K562 (cell line): ENCODE measurements at regions not wholly inside any gene's neighbourhood (a gene's known extent, or its start where the extent isn't known, plus 50 kb on each side); places are given as distances from the start of the nearest gene placed in this dataset.

ENCODE experiments used
- ATAC-seq: fragments of 200-7000 bp; cut with Tn5 transposase; 3 replicates; pipeline ENCODE4 v1.9.1; 2020; ENCODE audit warnings: moderate library complexity
- BruUV-seq: library from RNA; stranded (reverse); fragments of 400-500 nt; replicated peaks from 2 replicates; lab custom pipeline; 2021; lab: Mats Ljungman, UMichigan
- CTCF ChIA-PET: fragments of 300-600 bp; formaldehyde crosslinking; extraction: SDS; loops from one replicate; lab custom pipeline; 2021; ENCODE audit warnings: low intra/inter-chr PET ratio; lab: Yijun Ruan, JAX
- POLR2A ChIA-PET: fragments of 300-600, 350-650 bp; sonication (Branson Sonifier 250); formaldehyde crosslinking; extraction: SDS; loops from one replicate; lab custom pipeline; 2021; ENCODE audit warnings: antibody characterized with exemption, inconsistent platforms; lab: Yijun Ruan, JAX
- DNase-seq, 4 experiments: peaks; one replicate each; pipeline versions ENCODE4 v3.0.0 to v3.0.0-alpha.2; 2011 to 2018; ENCODE audit warnings: low spot score in 3 of 4, mixed read lengths in 3 of 4; ENCODE audit errors: extremely low read depth in 1 of 4
- FAIRE-seq: peaks from 2 replicates; lab custom pipeline; 2011; peaks lifted over from hg19 to GRCh38; lab: Jason Lieb, UNC
- H2AFZ ChIP-seq: 2 replicates; pipeline ENCODE4 v1.6.0; 2011; ENCODE audit warnings: low read depth, low read length, control low read depth, inconsistent platforms
- H3K27ac ChIP-seq: fragments of 200-600 bp; 3 replicates; pipeline ENCODE4 v1.8.0; 2011; ENCODE audit warnings: low read depth, mild to moderate bottlenecking, control low read depth, inconsistent platforms, low read length, moderate library complexity, mixed read lengths; ENCODE audit errors: extremely low read depth
- H3K27me3 ChIP-seq, 2 experiments: fragments of 300-600 bp in 1 of 2; 2 replicates in 1 of 2; 3 replicates in 1 of 2; pipeline versions ENCODE4 v1.6.0 to v1.8.0; 2011; ENCODE audit warnings: inconsistent platforms in 2 of 2, low read length in 2 of 2, mild to moderate bottlenecking in 1 of 2, mixed read lengths in 1 of 2, moderate library complexity in 1 of 2; ENCODE audit not compliant: control insufficient read depth in 2 of 2, insufficient read depth in 2 of 2
- H3K36me3 ChIP-seq: fragments of 300-600 bp; 3 replicates; pipeline ENCODE4 v1.8.0; 2011; ENCODE audit warnings: mild to moderate bottlenecking, low read length, inconsistent platforms; ENCODE audit not compliant: control insufficient read depth, insufficient read depth
- H3K4me1 ChIP-seq, 2 experiments: fragments of 200-600 bp in 1 of 2; replicated peaks in 1 of 2; 2 replicates in 1 of 2; 3 replicates in 1 of 2; pipeline versions ENCODE4 v1.5.1 to v1.8.0; 2011; ENCODE audit warnings: inconsistent platforms in 2 of 2, low read length in 2 of 2, mild to moderate bottlenecking in 1 of 2, mixed read lengths in 1 of 2, moderate library complexity in 1 of 2; ENCODE audit not compliant: control insufficient read depth in 2 of 2, insufficient read depth in 2 of 2
- H3K4me2 ChIP-seq: 2 replicates; pipeline ENCODE4 v1.6.1; 2011; ENCODE audit warnings: low read length, control low read depth, inconsistent platforms, mixed read lengths; ENCODE audit not compliant: insufficient read depth
- H3K4me3 ChIP-seq: fragments of 200-600 bp; sonication (generic), shearing (Covaris generic); 2 replicates; pipeline ENCODE4 v1.5.1; 2016; ENCODE audit warnings: control low read depth, inconsistent platforms
- H3K79me2 ChIP-seq: fragments of 200-600 bp; 3 replicates; pipeline ENCODE4 v1.8.0; 2011; ENCODE audit warnings: low read length, inconsistent platforms; ENCODE audit not compliant: control insufficient read depth, insufficient read depth
- H3K9ac ChIP-seq, 2 experiments: 2 replicates each; pipeline versions ENCODE4 v1.6.0 to v1.6.1; 2011; ENCODE audit warnings: low read depth in 2 of 2, low read length in 2 of 2, control low read depth in 1 of 2, inconsistent platforms in 1 of 2, mild to moderate bottlenecking in 1 of 2, mixed read lengths in 1 of 2; ENCODE audit not compliant: insufficient read depth in 1 of 2
- H3K9me1 ChIP-seq: one replicate; pipeline ENCODE4 v1.6.0; 2011; ENCODE audit warnings: inconsistent platforms, mild to moderate bottlenecking, low read length, moderate library complexity; ENCODE audit not compliant: control insufficient read depth, insufficient read depth
- H3K9me3 ChIP-seq: replicated peaks from 2 replicates; pipeline ENCODE4 v1.5.1; 2011; ENCODE audit warnings: low read depth, low read length, inconsistent platforms; ENCODE audit not compliant: control insufficient read depth, insufficient read depth
- H4K20me1 ChIP-seq: replicated peaks from 2 replicates; pipeline ENCODE4 v1.6.1; 2011; ENCODE audit warnings: low read length, inconsistent platforms, mixed read lengths; ENCODE audit not compliant: control insufficient read depth, insufficient read depth
- CHD1 ChIP-seq: fragments of 200-600 bp; sonication (generic); IDR thresholded peaks from one replicate; pipeline ENCODE4 v1.6.1; 2012; ENCODE audit warnings: mild to moderate bottlenecking, moderate library complexity, low read length, inconsistent platforms
- FUS ChIP-seq: fragments of 200-400 bp; formaldehyde crosslinking; optimal IDR thresholded peaks from 2 replicates; pipeline ENCODE3; 2017; ENCODE audit warnings: low read depth, low read length
- HMGN3 ChIP-seq: IDR thresholded peaks from 2 replicates; pipeline ENCODE4 v1.6.1; 2011; ENCODE audit warnings: borderline replicate concordance, low read depth, mild to moderate bottlenecking, mixed read lengths, low read length; ENCODE audit not compliant: insufficient read length; ENCODE audit errors: extremely low read depth
- KAT8 ChIP-seq: fragments of 450-650 bp; IDR thresholded peaks from 2 replicates; pipeline ENCODE4 v1.6.1; 2016; ENCODE audit warnings: low read depth, mild to moderate bottlenecking
- MAFK ChIP-seq: IDR thresholded peaks from 2 replicates; pipeline ENCODE4 v1.6.1; 2011; ENCODE audit warnings: low read length, improper control_type of control experiment
- NFRKB ChIP-seq: fragments of 450-650 bp; IDR thresholded peaks from 2 replicates; pipeline ENCODE4 v1.6.1; 2016; ENCODE audit warnings: low read depth
- PTBP1 ChIP-seq: fragments of 200-400 bp; formaldehyde crosslinking; IDR thresholded peaks from 2 replicates; pipeline ENCODE4 v1.6.1; 2017; ENCODE audit warnings: low read depth, low read length
- RAD51 ChIP-seq: fragments of 450-650 bp; IDR thresholded peaks from 2 replicates; pipeline ENCODE4 v1.7.1; 2016; ENCODE audit warnings: low read depth, mild to moderate bottlenecking, borderline replicate concordance
- RFX1 ChIP-seq: fragments of 450-650 bp; IDR thresholded peaks from 2 replicates; pipeline ENCODE4 v1.6.1; 2016; ENCODE audit warnings: mild to moderate bottlenecking, moderate library complexity
- SAP30 ChIP-seq: fragments of 200-600 bp; sonication (generic); IDR thresholded peaks from 2 replicates; pipeline ENCODE4 v1.6.1; 2012; ENCODE audit warnings: borderline replicate concordance, low read depth, mild to moderate bottlenecking, moderate library complexity, low read length, control low read depth, inconsistent platforms; ENCODE audit not compliant: insufficient read depth, poor library complexity, severe bottlenecking
- XRCC5 ChIP-seq: fragments of 200-400 bp; formaldehyde crosslinking; IDR thresholded peaks from 2 replicates; pipeline ENCODE4 v1.6.1; 2017; ENCODE audit warnings: low read depth, mild to moderate bottlenecking, low read length
- ZNF311 ChIP-seq: fragments of 250-450 bp; sonication (Bioruptor Pico); IDR thresholded peaks from 2 replicates; pipeline ENCODE4 v1.4.0; 2020; ENCODE audit warnings: mild to moderate bottlenecking, moderate library complexity
- ZNF699 ChIP-seq: fragments of 250-450 bp; sonication (Bioruptor Pico); IDR thresholded peaks from 2 replicates; pipeline ENCODE4 v1.8.0; 2021; ENCODE audit warnings: mild to moderate bottlenecking, moderate library complexity; ENCODE audit not compliant: insufficient replicate concordance
- WGBS: fragments of 100-300 bp; shearing (Covaris generic); methylation state at CpG from one replicate; pipeline ENCODE4 v1.1.6; 2016; ENCODE audit warnings: low coverage, mixed read lengths; ENCODE audit not compliant: insufficient coverage; ENCODE audit errors: missing lambda C conversion rate; 5-methylcytosine and 5-hydroxymethylcytosine counted together
- in situ Hi-C: fragments of 300-500 bp; cut with MboI; formaldehyde crosslinking; loops from 4 replicates; pipeline ENCODE4 v1.15.0; 2018; ENCODE audit warnings: inconsistent platforms, mixed read lengths
- intact Hi-C: fragments of 100-400 bp; cut with micrococcal nuclease; formaldehyde crosslinking; loops from 2 replicates; pipeline ENCODE4 v1.14.2; 2022
- TF ChIP-seq, protein P1 (sequence below): fragments of 450-650 bp; IDR thresholded peaks from 2 replicates; pipeline ENCODE4 v1.6.1; 2016; ENCODE audit warnings: low read depth, mild to moderate bottlenecking, moderate library complexity
- TF ChIP-seq, protein P2 (sequence below): fragments of 200-800 bp; sonication (Bioruptor generic); IDR thresholded peaks from 2 replicates; pipeline ENCODE4 v1.6.1; 2017; ENCODE audit warnings: missing genetic modification characterization, missing compliant biosample characterization

DNA sequence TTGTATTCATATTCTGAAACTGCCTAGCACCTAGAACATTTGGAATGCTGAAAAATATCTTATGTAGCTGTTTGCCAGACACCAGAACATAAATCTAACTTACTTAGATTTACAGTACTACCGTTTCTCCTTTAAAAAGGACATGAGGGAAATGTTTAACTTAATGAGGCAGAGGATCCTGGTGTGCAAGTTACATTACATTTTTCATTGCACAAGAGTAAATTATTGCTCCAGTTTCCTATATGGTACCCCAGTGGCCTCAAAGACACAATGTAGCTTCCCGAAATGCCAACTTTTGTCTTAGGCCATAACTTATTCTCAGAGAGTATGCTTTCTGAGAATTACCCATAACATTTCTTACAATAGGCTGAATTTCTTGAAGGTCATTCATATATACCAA lies 105.5 kb upstream of the DTNA start:
- no peaks in the 10 kb centered on the region for H3K4me1 ChIP-seq
- no peaks in the 10 kb centered on the region for H3K9me1 ChIP-seq
- no peak overlapping the region for H3K9ac ChIP-seq
- BruUV-seq, result no TSS peak
- no peak overlapping the region for H3K4me3 ChIP-seq
- WGBS, result 0% methylated on average over 2 of the region's 2 CpGs
- no peak overlapping the region for H3K4me2 ChIP-seq
- no peak overlapping the region for H2AFZ ChIP-seq
- ChIA-PET CTCF (no interaction called here), POLR2A (no interaction called here)
- no peaks in the 10 kb centered on the region for H3K79me2 ChIP-seq
- no peaks in the 10 kb centered on the region for H3K27me3 ChIP-seq
- H3K36me3 ChIP-seq, result no peaks in the 10 kb centered on the region
- no peak overlapping the region for H3K27ac ChIP-seq
- intact Hi-C loops (no loop called here), in situ Hi-C loops (no loop called here)
- ATAC-seq (no peak), FAIRE-seq (no peak), DNase-seq (no peak)
- H3K9me3 ChIP-seq, result no peaks in the 10 kb centered on the region
- no peaks in the 10 kb centered on the region for H4K20me1 ChIP-seq
- TF ChIP-seq XRCC5 (no peak), PTBP1 (no peak), FUS (no peak), RFX1 (no peak), SAP30 (no peak), HMGN3 (no peak), KAT8 (no peak), NFRKB (no peak), ZNF699 (CRISPR knock-in tag) (no peak), CHD1 (no peak), ZNF311 (CRISPR knock-in tag) (no peak), RAD51 (no peak), MAFK (no peak)
- TF ChIP-seq, protein P1, sequence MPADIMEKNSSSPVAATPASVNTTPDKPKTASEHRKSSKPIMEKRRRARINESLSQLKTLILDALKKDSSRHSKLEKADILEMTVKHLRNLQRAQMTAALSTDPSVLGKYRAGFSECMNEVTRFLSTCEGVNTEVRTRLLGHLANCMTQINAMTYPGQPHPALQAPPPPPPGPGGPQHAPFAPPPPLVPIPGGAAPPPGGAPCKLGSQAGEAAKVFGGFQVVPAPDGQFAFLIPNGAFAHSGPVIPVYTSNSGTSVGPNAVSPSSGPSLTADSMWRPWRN, result no peak
- TF ChIP-seq, protein P2, sequence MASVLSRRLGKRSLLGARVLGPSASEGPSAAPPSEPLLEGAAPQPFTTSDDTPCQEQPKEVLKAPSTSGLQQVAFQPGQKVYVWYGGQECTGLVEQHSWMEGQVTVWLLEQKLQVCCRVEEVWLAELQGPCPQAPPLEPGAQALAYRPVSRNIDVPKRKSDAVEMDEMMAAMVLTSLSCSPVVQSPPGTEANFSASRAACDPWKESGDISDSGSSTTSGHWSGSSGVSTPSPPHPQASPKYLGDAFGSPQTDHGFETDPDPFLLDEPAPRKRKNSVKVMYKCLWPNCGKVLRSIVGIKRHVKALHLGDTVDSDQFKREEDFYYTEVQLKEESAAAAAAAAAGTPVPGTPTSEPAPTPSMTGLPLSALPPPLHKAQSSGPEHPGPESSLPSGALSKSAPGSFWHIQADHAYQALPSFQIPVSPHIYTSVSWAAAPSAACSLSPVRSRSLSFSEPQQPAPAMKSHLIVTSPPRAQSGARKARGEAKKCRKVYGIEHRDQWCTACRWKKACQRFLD, result no peak
